ENCODE measurements at regions not wholly inside any gene's neighbourhood (a gene's known extent, or its start where the extent isn't known, plus 50 kb on each side); places are given as distances from the start of the nearest gene placed in this dataset.

- Histone ChIP-seq H3K9me3 (ENCODE audit: low read depth) (no peaks in the 10 kb centered on the region), H2AFZ (no peak overlapping the region), H3K4me2 (no peak overlapping the region), H3K27ac (no peak overlapping the region), H3K36me3 (replicated peaks; ENCODE audit: insufficient read depth, low read depth) (no peaks in the 10 kb centered on the region), H3K27me3 (no peaks in the 10 kb centered on the region), H3K4me1 (ENCODE audit: insufficient read depth) (no peaks in the 10 kb centered on the region), H3K4me3 (no peak overlapping the region), H4K20me1 (ENCODE audit: insufficient read depth, poor library complexity, severe bottlenecking) (no peaks in the 10 kb centered on the region), H3K9me2 (replicated peaks; ENCODE audit: insufficient read depth) (no peaks in the 10 kb centered on the region), H3K79me2 (no peaks in the 10 kb centered on the region)
- WGBS (ENCODE audit: low lambda C conversion rate, missing lambda C conversion rate): 58% methylated on average over 1 of the region's 1 CpG
- no peak for DNase-seq (ENCODE audit: low spot score)
- TF ChIP-seq EZH2phosphoT487 (IDR thresholded peaks at IDR 0.05; ENCODE audit: low read depth, severe bottlenecking, unreplicated experiment) (no peak), EZH2 (IDR thresholded peaks at IDR 0.05; ENCODE audit: borderline replicate concordance) (no peak), CTCF (IDR thresholded peaks at IDR 0.05; ENCODE audit: poor library complexity) (no peak)
Measured at GRCh38 chr13:61110732-61111131, 304.9 kb downstream of the PCDH20 start.

DNA sequence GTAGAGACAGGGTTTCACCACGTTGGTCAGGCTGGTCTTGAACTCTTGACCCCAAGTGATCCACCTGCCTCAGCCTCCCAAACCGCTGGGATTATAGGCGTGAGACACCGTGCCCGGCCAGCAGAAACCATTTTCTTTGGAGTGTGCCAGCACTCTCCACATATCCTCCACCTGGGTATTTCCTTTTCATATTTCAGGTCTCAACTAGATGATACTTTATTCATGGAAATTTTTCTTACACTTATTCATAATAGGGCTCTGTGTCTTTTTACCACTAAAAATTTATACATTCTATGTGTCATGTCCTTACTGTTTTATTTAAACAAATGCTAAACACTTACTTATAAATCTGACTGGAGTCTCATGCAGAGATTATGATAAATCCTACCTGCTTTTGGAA is 305.9 kb downstream of the PCDH20 start:
- no peak for TF ChIP-seq EZH2phosphoT487 (IDR thresholded peaks at IDR 0.05; ENCODE audit: low read depth, severe bottlenecking, unreplicated experiment)
- TF ChIP-seq EZH2 (IDR thresholded peaks at IDR 0.05; ENCODE audit: borderline replicate concordance): no peak
- TF ChIP-seq CTCF (IDR thresholded peaks at IDR 0.05; ENCODE audit: poor library complexity): no peak
- Histone ChIP-seq H3K36me3 (replicated peaks; ENCODE audit: insufficient read depth, low read depth) (no peaks in the 10 kb centered on the region), H2AFZ (no peak overlapping the region), H4K20me1 (ENCODE audit: insufficient read depth, poor library complexity, severe bottlenecking) (no peaks in the 10 kb centered on the region), H3K27me3 (no peaks in the 10 kb centered on the region), H3K4me3 (no peak overlapping the region), H3K4me2 (no peak overlapping the region), H3K9me2 (replicated peaks; ENCODE audit: insufficient read depth) (no peaks in the 10 kb centered on the region), H3K27ac (no peak overlapping the region), H3K79me2 (no peaks in the 10 kb centered on the region), H3K9me3 (ENCODE audit: low read depth) (no peaks in the 10 kb centered on the region), H3K4me1 (ENCODE audit: insufficient read depth) (no peaks in the 10 kb centered on the region)
- WGBS (ENCODE audit: low lambda C conversion rate, missing lambda C conversion rate): 90% methylated on average over 5 of the region's 5 CpGs
- no peak for DNase-seq (ENCODE audit: low spot score)

DNA sequence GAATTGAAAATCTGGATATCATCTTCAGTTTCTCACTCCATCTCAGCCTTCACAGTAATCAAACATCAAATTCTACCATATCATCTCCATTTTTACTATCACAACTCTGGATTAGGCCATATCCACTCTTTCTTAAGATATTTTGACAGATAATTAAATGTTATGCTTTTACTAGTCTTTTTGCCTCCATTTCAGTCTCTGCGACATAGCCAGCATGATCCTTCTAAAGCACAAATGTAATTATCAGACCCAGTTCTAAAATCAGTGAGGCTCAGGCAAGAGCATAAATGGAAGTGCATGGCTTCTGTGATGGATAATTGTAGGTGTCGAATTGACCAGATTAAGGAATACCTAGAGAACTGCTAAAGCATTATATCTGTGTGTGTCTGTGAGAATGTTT is 307.7 kb downstream of the PCDH20 start:
- H2AFZ ChIP-seq: no peak overlapping the region
- no peaks in the 10 kb centered on the region for H3K79me2 ChIP-seq
- H3K9me2 ChIP-seq (replicated peaks; ENCODE audit: insufficient read depth): no peaks in the 10 kb centered on the region
- no peaks in the 10 kb centered on the region for H3K4me1 ChIP-seq (ENCODE audit: insufficient read depth)
- DNase-seq (ENCODE audit: low spot score): no peak
- no peak overlapping the region for H3K4me3 ChIP-seq
- WGBS (ENCODE audit: low lambda C conversion rate, missing lambda C conversion rate): 86% methylated on average over 2 of the region's 2 CpGs
- H3K4me2 ChIP-seq: no peak overlapping the region
- no peak overlapping the region for H3K27ac ChIP-seq
- no peaks in the 10 kb centered on the region for H3K27me3 ChIP-seq
- no peaks in the 10 kb centered on the region for H3K9me3 ChIP-seq (ENCODE audit: low read depth)
- no peaks in the 10 kb centered on the region for H3K36me3 ChIP-seq (replicated peaks; ENCODE audit: insufficient read depth, low read depth)
- H4K20me1 ChIP-seq (ENCODE audit: insufficient read depth, poor library complexity, severe bottlenecking): no peaks in the 10 kb centered on the region
- TF ChIP-seq CTCF (IDR thresholded peaks at IDR 0.05; ENCODE audit: poor library complexity) (no peak), EZH2phosphoT487 (IDR thresholded peaks at IDR 0.05; ENCODE audit: low read depth, severe bottlenecking, unreplicated experiment) (no peak), EZH2 (IDR thresholded peaks at IDR 0.05; ENCODE audit: borderline replicate concordance) (no peak)

GRCh38 chr13:61095885-61096284 is 319.8 kb downstream of the PCDH20 start:
- H3K36me3 ChIP-seq (replicated peaks; ENCODE audit: insufficient read depth, low read depth): no peaks in the 10 kb centered on the region
- TF ChIP-seq CTCF (IDR thresholded peaks at IDR 0.05; ENCODE audit: poor library complexity) (no peak), EZH2 (IDR thresholded peaks at IDR 0.05; ENCODE audit: borderline replicate concordance) (no peak), EZH2phosphoT487 (IDR thresholded peaks at IDR 0.05; ENCODE audit: low read depth, severe bottlenecking, unreplicated experiment) (no peak)
- no peak overlapping the region for H3K4me3 ChIP-seq
- no peak overlapping the region for H3K27ac ChIP-seq
- no peaks in the 10 kb centered on the region for H3K9me2 ChIP-seq (replicated peaks; ENCODE audit: insufficient read depth)
- H3K4me1 ChIP-seq (ENCODE audit: insufficient read depth): no peaks in the 10 kb centered on the region
- no peaks in the 10 kb centered on the region for H3K9me3 ChIP-seq (ENCODE audit: low read depth)
- no peak for DNase-seq (ENCODE audit: low spot score)
- no peaks in the 10 kb centered on the region for H3K27me3 ChIP-seq
- H3K4me2 ChIP-seq: no peak overlapping the region
- H4K20me1 ChIP-seq (ENCODE audit: insufficient read depth, poor library complexity, severe bottlenecking): no peaks in the 10 kb centered on the region
- H2AFZ ChIP-seq: no peak overlapping the region
- no peaks in the 10 kb centered on the region for H3K79me2 ChIP-seq

Data from hepatocyte (in vitro differentiated cells).